Ovary (tissue), 7 donors: ENCODE measurements at regions not wholly inside any gene's neighbourhood (a gene's known extent, or its start where the extent isn't known, plus 50 kb on each side); places are given as distances from the start of the nearest gene placed in this dataset.

Source experiments
- DNase-seq, 5 donors: peaks; one replicate each; pipeline ENCODE4 v3.0.0-alpha.2; 2019 to 2020
- H3K27ac ChIP-seq, 2 donors: fragments of 200-600 bp; one replicate each; pipeline versions ENCODE4 v1.5.1 to v1.8.0; 2019 to 2022
- H3K27me3 ChIP-seq: fragments of 200-600 bp; one replicate; pipeline ENCODE4 v1.8.0; 2022
- H3K36me3 ChIP-seq: fragments of 200-600 bp; sonication (generic); one replicate; pipeline ENCODE4 v1.5.1; 2019
- H3K4me1 ChIP-seq: one replicate; pipeline ENCODE4 v1.8.1; 2013; ENCODE audit warnings: mild to moderate bottlenecking, moderate library complexity; ENCODE audit not compliant: insufficient read depth
- H3K4me3 ChIP-seq: fragments of 200-600 bp; sonication (generic); one replicate; pipeline ENCODE4 v1.5.1; 2017
- H3K9me3 ChIP-seq, 2 donors: fragments of 200-600 bp in 1 of 2; sonication (generic) in 1 of 2; one replicate each; pipeline versions ENCODE4 v1.5.1 to v1.8.1; 2013 to 2019; ENCODE audit warnings: mild to moderate bottlenecking in 1 of 2, moderate library complexity in 1 of 2
- CTCF ChIP-seq, 3 donors: fragments of 450-650 bp in 2 of 3; fragments of 200-600 bp in 1 of 3; IDR thresholded peaks; one replicate each; pipeline versions ENCODE4 v1.5.1 to v1.8.0; 2016 to 2022; ENCODE audit warnings: antibody characterized with exemption in 3 of 3, mild to moderate bottlenecking in 1 of 3
- EP300 ChIP-seq: sonication (generic); formaldehyde crosslinking; IDR thresholded peaks from one replicate; pipeline ENCODE4 v1.6.1; 2017; ENCODE audit warnings: antibody characterized with exemption
- POLR2A ChIP-seq: fragments of 450-650 bp; IDR thresholded peaks from one replicate; pipeline ENCODE4 v1.6.1; 2017; ENCODE audit warnings: antibody characterized with exemption, mild to moderate bottlenecking, moderate library complexity
- WGBS, 3 donors: extraction: QIAGEN DNeasy Blood & Tissue Kit in 1 of 3; methylation state at CpG; one replicate each; pipeline versions ENCODE4 v1.1.5 to v1.1.7; 2013 to 2017; 5-methylcytosine and 5-hydroxymethylcytosine counted together
- intact Hi-C, 4 donors: fragments of 100-400 bp; cut with DNase I; formaldehyde crosslinking; loops; one replicate each; pipeline versions ENCODE4 v1.11.0 to v1.15.1; 2022 to 2023
- donor health status: DM: no; HTN: no; CAD: no; lungs with moderate emphysema.
- donor health status: DM: no; HTN: no; CAD: no.
- donor health status: Bipolar disorder and iron deficiency.
- donor health status: DM: no; HTN: no; CAD: no.
- donor health status: DM: yes; HTN: yes; CAD: no.

- H3K27ac ChIP-seq, result no peak overlapping the region
- H3K9me3 ChIP-seq, result no peaks in the 10 kb centered on the region
- intact Hi-C loops, result no loop called here
- DNase-seq, result no peak
- H3K4me1 ChIP-seq, result no peaks in the 10 kb centered on the region
- no peak overlapping the region for H3K4me3 ChIP-seq
- 54 to 74% (median 64%) methylated on average over 3 of the region's 3 CpGs for WGBS, 3 donors
- TF ChIP-seq CTCF (IDR thresholded peaks at IDR 0.05) (no peak), POLR2A (no peak), EP300 (no peak)
- no peaks in the 10 kb centered on the region for H3K27me3 ChIP-seq
- H3K36me3 ChIP-seq, result no peaks in the 10 kb centered on the region
Measured at GRCh38 chr18:66874812-66875474, 271.1 kb upstream of the CDH19 start.

DNA sequence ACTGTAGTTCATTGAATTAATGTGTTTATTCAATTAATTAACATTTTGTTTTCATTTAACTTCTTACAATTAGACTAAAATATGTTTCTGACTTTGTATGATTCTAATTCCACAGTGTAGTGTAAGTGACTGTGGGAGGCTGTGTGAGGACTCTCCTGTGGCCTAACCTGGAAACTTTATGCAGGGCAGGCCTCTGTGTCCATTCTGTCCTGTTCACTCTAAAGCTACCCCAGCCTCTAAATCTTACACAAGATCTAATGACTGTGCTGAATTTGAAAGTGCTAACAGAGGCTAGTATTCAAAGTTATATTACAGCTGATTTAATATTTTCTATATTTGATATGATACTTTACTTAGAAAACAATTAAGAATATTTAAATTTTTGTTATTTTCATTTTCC is 270.5 kb upstream of the CDH19 start:
- intact Hi-C loops, result no loop called here
- Histone ChIP-seq H3K36me3 (no peaks in the 10 kb centered on the region), H3K9me3 (no peaks in the 10 kb centered on the region), H3K27me3 (no peaks in the 10 kb centered on the region), H3K27ac (no peak overlapping the region), H3K4me3 (no peak overlapping the region), H3K4me1 (no peaks in the 10 kb centered on the region)
- no peak for DNase-seq
- TF ChIP-seq POLR2A, result no peak
- no peak for TF ChIP-seq CTCF (IDR thresholded peaks at IDR 0.05)
- TF ChIP-seq EP300, result no peak

GRCh38 chr18:66873899-66874298 is 270.0 kb upstream of the CDH19 start:
- Histone ChIP-seq H3K27me3 (no peaks in the 10 kb centered on the region), H3K9me3 (no peaks in the 10 kb centered on the region), H3K27ac (no peak overlapping the region), H3K4me1 (no peaks in the 10 kb centered on the region), H3K4me3 (no peak overlapping the region), H3K36me3 (no peaks in the 10 kb centered on the region)
- 41 to 48% (median 43%) methylated on average over 4 of the region's 4 CpGs for WGBS, 3 donors
- no peak for TF ChIP-seq POLR2A
- no peak for TF ChIP-seq EP300
- TF ChIP-seq CTCF (IDR thresholded peaks at IDR 0.05), result no peak
- DNase-seq, result no peak
- intact Hi-C loops, result no loop called here

- WGBS, 3 donors, result 0 to 2% (median 0%) methylated on average over 1 of the region's 1 CpG
- no peaks in the 10 kb centered on the region for H3K9me3 ChIP-seq
- DNase-seq, result no peak
- no peak overlapping the region for H3K27ac ChIP-seq
- no peaks in the 10 kb centered on the region for H3K36me3 ChIP-seq
- intact Hi-C loops, result no loop called here
- H3K4me1 ChIP-seq, result no peaks in the 10 kb centered on the region
- H3K27me3 ChIP-seq, result no peaks in the 10 kb centered on the region
- H3K4me3 ChIP-seq, result no peak overlapping the region
- TF ChIP-seq EP300, result no peak
- no peak for TF ChIP-seq CTCF (IDR thresholded peaks at IDR 0.05)
- TF ChIP-seq POLR2A, result no peak
Measured at GRCh38 chr18:66872277-66872676, 268.4 kb upstream of the CDH19 start.
